ENCODE measurements at regions not wholly inside any gene's neighbourhood (a gene's known extent, or its start where the extent isn't known, plus 50 kb on each side); places are given as distances from the start of the nearest gene placed in this dataset.
"Not testable (repeated sequence)": the region's sequence is repeated elsewhere in the genome, so short reads cannot be mapped to it uniquely, and the experiment has no call there.

DNA sequence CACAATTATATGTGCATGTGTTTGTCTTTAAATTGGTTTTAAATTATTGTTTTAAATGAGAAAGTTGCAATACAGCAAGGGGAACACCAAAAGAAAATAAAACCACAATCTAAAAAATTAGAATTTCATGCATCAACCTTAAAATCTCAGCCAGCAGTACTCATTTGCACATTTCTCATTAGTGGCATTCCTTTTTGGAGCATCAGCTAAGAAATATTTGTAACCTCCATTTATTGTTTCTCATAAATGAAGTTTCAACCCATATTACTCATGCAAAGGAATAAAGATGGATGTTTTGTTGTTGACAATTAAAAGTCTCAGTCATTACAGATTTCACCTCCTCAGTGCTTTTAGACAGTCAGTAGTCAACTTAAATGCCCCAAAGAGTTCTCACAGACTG is 160.1 kb downstream of the TBX15 start:
- H3K27ac Mint-ChIP-seq, result no peak overlapping the region
- H3K36me3 Mint-ChIP-seq (ENCODE audit: low read depth), result no peaks in the 10 kb centered on the region
- no peaks in the 10 kb centered on the region for H3K4me1 Mint-ChIP-seq (ENCODE audit: low read depth)
- no peaks in the 10 kb centered on the region for H3K27me3 Mint-ChIP-seq (ENCODE audit: low read depth)
- intact Hi-C loops (cut with micrococcal nuclease), result no loop called here
- DNase-seq (ENCODE audit: low spot score), result no peak
- H3K9me3 Mint-ChIP-seq, result peaks cover 28% of the 10 kb centered on the region
- H3K4me3 Mint-ChIP-seq (ENCODE audit: low read depth), result no peak overlapping the region

DNA sequence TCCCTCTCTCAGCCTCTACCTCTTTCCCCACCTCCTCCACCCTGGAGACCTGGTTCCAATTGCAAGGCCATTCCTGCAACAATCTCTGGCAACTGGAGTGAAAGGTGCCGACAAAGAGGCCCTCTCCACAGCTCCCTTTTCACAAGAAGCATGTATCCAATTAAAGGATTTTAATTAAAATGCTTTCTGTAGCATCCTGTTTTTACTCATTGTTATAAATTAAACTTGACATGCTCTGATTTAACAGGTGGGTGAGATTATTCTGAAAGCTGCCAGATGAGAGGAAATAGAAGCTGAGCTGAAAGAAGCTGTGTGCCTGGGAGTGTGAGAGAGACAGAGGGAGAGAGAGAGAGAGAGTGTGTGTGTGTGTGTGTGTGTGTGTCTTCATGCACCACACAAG is 160.5 kb downstream of the TBX15 start:
- H3K36me3 Mint-ChIP-seq (ENCODE audit: low read depth), result no peaks in the 10 kb centered on the region
- H3K4me3 Mint-ChIP-seq (ENCODE audit: low read depth), result no peak overlapping the region
- intact Hi-C loops (cut with micrococcal nuclease), result no loop called here

GRCh38 chr1:118827207-118827606 is 160.9 kb downstream of the TBX15 start:
- H3K36me3 Mint-ChIP-seq (ENCODE audit: low read depth), result no peaks in the 10 kb centered on the region

More for the DNA sequence above, 160.5 kb downstream of the TBX15 start:
- no peaks in the 10 kb centered on the region for H3K27me3 Mint-ChIP-seq (ENCODE audit: low read depth)
- DNase-seq (ENCODE audit: low spot score), result no peak
- H3K27ac Mint-ChIP-seq, result no peak overlapping the region
- H3K9me3 Mint-ChIP-seq, result peaks cover 28% of the 10 kb centered on the region
- H3K4me1 Mint-ChIP-seq (ENCODE audit: low read depth), result no peaks in the 10 kb centered on the region

DNA sequence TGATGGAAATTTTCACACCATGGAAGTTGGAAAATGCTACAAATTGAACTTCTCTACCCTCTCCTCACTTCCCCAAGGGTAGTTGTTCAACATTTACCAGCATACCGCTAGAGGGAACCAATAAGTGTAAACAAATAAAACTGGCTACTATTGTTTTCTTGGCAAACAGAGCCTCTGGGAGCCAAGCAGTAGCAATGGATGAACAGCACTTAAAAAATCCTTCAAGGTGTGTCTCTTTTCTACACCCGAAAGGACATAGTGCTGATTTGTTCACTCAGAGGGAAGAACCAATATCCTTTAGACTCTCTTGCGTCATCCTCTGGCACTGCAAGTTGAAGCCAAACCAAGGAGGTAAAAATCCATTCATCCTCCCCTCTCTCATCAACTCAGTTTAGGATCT is 161.5 kb downstream of the TBX15 start:
- DNase-seq (ENCODE audit: low spot score), result no peak
- Mint-ChIP-seq H3K9me3 (peaks cover 28% of the 10 kb centered on the region), H3K4me3 (ENCODE audit: low read depth) (no peak overlapping the region), H3K27me3 (ENCODE audit: low read depth) (no peaks in the 10 kb centered on the region), H3K27ac (no peak overlapping the region), H3K4me1 (ENCODE audit: low read depth) (no peaks in the 10 kb centered on the region), H3K36me3 (ENCODE audit: low read depth) (no peaks in the 10 kb centered on the region)
- intact Hi-C loops (cut with micrococcal nuclease), result no loop called here

More at GRCh38 chr1:118827207-118827606, 160.9 kb downstream of the TBX15 start:
- H3K4me1 Mint-ChIP-seq (ENCODE audit: low read depth), result no peaks in the 10 kb centered on the region
- H3K4me3 Mint-ChIP-seq (ENCODE audit: low read depth), result no peak overlapping the region
- no peak overlapping the region for H3K27ac Mint-ChIP-seq
- no peaks in the 10 kb centered on the region for H3K27me3 Mint-ChIP-seq (ENCODE audit: low read depth)
- DNase-seq (ENCODE audit: low spot score), result no peak
- H3K9me3 Mint-ChIP-seq, result peaks cover 25% of the 10 kb centered on the region
- intact Hi-C loops (cut with micrococcal nuclease), result no loop called here

GRCh38 chr1:118825619-118826018 is 162.5 kb downstream of the TBX15 start:
- H3K36me3 Mint-ChIP-seq (ENCODE audit: low read depth), result no peaks in the 10 kb centered on the region
- no peaks in the 10 kb centered on the region for H3K27me3 Mint-ChIP-seq (ENCODE audit: low read depth)
- peaks cover 23% of the 10 kb centered on the region for H3K9me3 Mint-ChIP-seq
- H3K4me3 Mint-ChIP-seq (ENCODE audit: low read depth), result no peak overlapping the region
- intact Hi-C loops (cut with micrococcal nuclease), result no loop called here
- H3K27ac Mint-ChIP-seq, result no peak overlapping the region
- no peaks in the 10 kb centered on the region for H3K4me1 Mint-ChIP-seq (ENCODE audit: low read depth)
- no peak for DNase-seq (ENCODE audit: low spot score)

GRCh38 chr1:118821801-118822200 is 166.3 kb downstream of the TBX15 start:
- intact Hi-C loops (cut with micrococcal nuclease), result no loop called here
- Mint-ChIP-seq H3K9me3 (peaks cover 13% of the 10 kb centered on the region), H3K27ac (no peak overlapping the region), H3K36me3 (ENCODE audit: low read depth) (no peaks in the 10 kb centered on the region), H3K4me1 (ENCODE audit: low read depth) (no peaks in the 10 kb centered on the region), H3K4me3 (ENCODE audit: low read depth) (no peak overlapping the region), H3K27me3 (ENCODE audit: low read depth) (no peaks in the 10 kb centered on the region)
- DNase-seq (ENCODE audit: low spot score), result no peak

- Mint-ChIP-seq H3K9me3 (peaks cover 13% of the 10 kb centered on the region), H3K36me3 (ENCODE audit: low read depth) (no peaks in the 10 kb centered on the region), H3K4me1 (ENCODE audit: low read depth) (no peaks in the 10 kb centered on the region), H3K27me3 (ENCODE audit: low read depth) (no peaks in the 10 kb centered on the region), H3K4me3 (ENCODE audit: low read depth) (no peak overlapping the region), H3K27ac (no peak overlapping the region)
- DNase-seq (ENCODE audit: low spot score), result no peak
- intact Hi-C loops (cut with micrococcal nuclease), result no loop called here
Observed at GRCh38 chr1:118820864-118821263, 167.3 kb downstream of the TBX15 start.

DNA sequence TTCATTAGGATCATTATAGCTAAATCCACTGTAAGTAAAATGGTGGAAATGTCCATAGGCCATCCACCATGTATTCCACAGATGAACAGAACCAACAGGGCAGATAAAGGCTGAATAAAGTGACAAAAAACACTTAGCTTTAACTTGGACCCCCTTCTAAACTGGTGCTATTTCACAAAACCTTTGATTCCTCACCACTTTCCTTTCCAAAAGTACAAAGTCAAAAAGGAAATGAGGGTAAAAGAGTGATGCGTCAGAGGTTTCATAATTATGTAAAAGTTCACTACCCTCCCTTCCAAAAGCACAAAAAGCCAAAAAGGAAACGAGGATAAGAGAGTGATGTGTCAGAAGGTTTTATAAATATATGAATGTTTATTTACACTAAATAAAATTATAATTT is 172.2 kb downstream of the TBX15 start:
- intact Hi-C loops (cut with micrococcal nuclease), result no loop called here
- Mint-ChIP-seq H3K4me1 (ENCODE audit: low read depth) (no peaks in the 10 kb centered on the region), H3K9me3 (peaks cover 4% of the 10 kb centered on the region), H3K27ac (no peak overlapping the region), H3K36me3 (ENCODE audit: low read depth) (no peaks in the 10 kb centered on the region), H3K4me3 (ENCODE audit: low read depth) (no peak overlapping the region), H3K27me3 (ENCODE audit: low read depth) (no peaks in the 10 kb centered on the region)
- no peak for DNase-seq (ENCODE audit: low spot score)

DNA sequence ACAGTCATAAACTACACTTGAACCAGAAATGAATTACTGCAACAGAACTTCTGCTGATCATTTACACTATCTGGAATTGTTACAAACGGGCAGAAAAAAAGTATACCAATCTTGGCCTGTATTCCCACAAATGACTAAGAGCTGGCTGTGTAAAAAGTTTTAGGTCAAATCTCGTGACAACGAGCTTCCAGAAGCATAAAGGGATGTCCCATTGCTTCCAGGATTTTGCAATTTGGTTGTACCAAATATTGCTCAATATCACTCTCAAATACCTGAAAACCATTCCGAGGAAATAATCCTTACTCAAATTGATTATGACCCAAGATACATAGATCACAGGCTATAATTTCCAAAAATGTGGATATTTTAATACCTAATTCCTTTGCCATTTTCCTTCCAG is 175.6 kb downstream of the TBX15 start:
- intact Hi-C loops (cut with micrococcal nuclease), result no loop called here
- Mint-ChIP-seq H3K4me1 (ENCODE audit: low read depth) (no peaks in the 10 kb centered on the region), H3K27ac (no peak overlapping the region), H3K27me3 (ENCODE audit: low read depth) (no peaks in the 10 kb centered on the region), H3K9me3 (peaks cover 8% of the 10 kb centered on the region), H3K4me3 (ENCODE audit: low read depth) (no peak overlapping the region), H3K36me3 (ENCODE audit: low read depth) (no peaks in the 10 kb centered on the region)
- DNase-seq (ENCODE audit: low spot score), result no peak

DNA sequence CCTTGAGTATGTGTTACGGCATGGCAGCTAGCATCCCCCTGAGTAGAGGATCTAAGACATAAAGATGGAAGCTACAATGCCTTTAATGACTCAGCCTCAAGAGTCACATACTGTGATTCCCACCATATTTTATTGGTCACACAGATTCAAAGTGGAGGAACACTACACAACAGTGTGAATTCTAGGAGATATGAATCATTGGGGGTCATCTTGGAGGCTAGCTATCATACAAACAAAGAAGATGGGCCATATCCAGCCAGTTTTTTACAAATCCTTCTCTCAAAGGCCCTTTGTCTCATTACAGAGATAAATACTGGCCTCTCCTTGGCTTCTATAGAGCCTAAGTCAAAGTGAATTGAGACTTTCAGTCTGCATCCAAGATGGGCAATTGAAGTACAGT is 177.0 kb downstream of the TBX15 start:
- peaks cover 8% of the 10 kb centered on the region for H3K9me3 Mint-ChIP-seq
- DNase-seq (ENCODE audit: low spot score), result no peak
- no peaks in the 10 kb centered on the region for H3K36me3 Mint-ChIP-seq (ENCODE audit: low read depth)
- intact Hi-C loops (cut with micrococcal nuclease), result no loop called here
- no peaks in the 10 kb centered on the region for H3K27me3 Mint-ChIP-seq (ENCODE audit: low read depth)
- no peak overlapping the region for H3K27ac Mint-ChIP-seq
- H3K4me3 Mint-ChIP-seq (ENCODE audit: low read depth), result no peak overlapping the region
- no peaks in the 10 kb centered on the region for H3K4me1 Mint-ChIP-seq (ENCODE audit: low read depth)

- no peaks in the 10 kb centered on the region for H3K27me3 Mint-ChIP-seq (ENCODE audit: low read depth)
Observed at GRCh38 chr1:118809586-118809985, 178.6 kb downstream of the TBX15 start.

GRCh38 chr1:118803128-118803527 is 185.0 kb downstream of the TBX15 start:
- H3K9me3 Mint-ChIP-seq; DNase-seq (ENCODE audit: low spot score); H3K4me3 Mint-ChIP-seq (ENCODE audit: low read depth); H3K27me3 Mint-ChIP-seq (ENCODE audit: low read depth); H3K36me3 Mint-ChIP-seq (ENCODE audit: low read depth); H3K4me1 Mint-ChIP-seq (ENCODE audit: low read depth); intact Hi-C loops (cut with micrococcal nuclease); H3K27ac Mint-ChIP-seq: not testable (repeated sequence)

More at GRCh38 chr1:118809586-118809985, 178.6 kb downstream of the TBX15 start:
- H3K36me3 Mint-ChIP-seq (ENCODE audit: low read depth), result no peaks in the 10 kb centered on the region
- H3K4me3 Mint-ChIP-seq (ENCODE audit: low read depth), result no peak overlapping the region
- intact Hi-C loops (cut with micrococcal nuclease), result no loop called here
- DNase-seq (ENCODE audit: low spot score), result no peak
- H3K9me3 Mint-ChIP-seq, result peaks cover 8% of the 10 kb centered on the region
- H3K27ac Mint-ChIP-seq, result no peak overlapping the region
- no peaks in the 10 kb centered on the region for H3K4me1 Mint-ChIP-seq (ENCODE audit: low read depth)

DNA sequence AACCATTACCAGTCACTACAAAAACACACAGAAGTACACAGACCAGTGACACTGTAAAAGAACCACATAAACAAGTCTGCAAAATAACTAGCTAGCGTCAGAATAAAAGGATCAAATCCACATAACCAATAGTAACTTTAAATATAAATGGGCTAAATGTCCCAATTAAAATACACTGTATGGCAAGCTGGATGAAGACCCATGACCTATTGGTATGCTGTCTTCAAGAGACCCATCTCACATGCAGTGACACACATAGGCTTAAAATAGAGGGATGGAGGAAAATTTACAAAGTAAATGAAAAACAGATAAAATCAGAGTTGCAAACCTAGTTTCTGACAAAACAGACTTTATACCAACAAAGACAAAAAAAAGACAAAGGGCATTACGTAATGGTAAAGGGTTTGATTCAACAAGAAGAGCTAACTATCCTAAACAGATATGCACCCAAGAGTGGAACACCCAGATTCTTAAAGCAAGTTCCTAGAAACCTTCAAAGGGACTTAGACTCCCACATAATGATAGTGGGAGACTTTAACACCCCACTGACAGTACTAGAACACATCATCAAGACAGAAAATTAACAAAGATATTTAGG is 196.9 kb downstream of the TBX15 start:
- peaks cover 30% of the 10 kb centered on the region for H3K9me3 Mint-ChIP-seq
- no peaks in the 10 kb centered on the region for H3K4me1 Mint-ChIP-seq (ENCODE audit: low read depth)
- no peak overlapping the region for H3K27ac Mint-ChIP-seq
- no peak overlapping the region for H3K4me3 Mint-ChIP-seq (ENCODE audit: low read depth)
- H3K36me3 Mint-ChIP-seq (ENCODE audit: low read depth), result no peaks in the 10 kb centered on the region
- no peaks in the 10 kb centered on the region for H3K27me3 Mint-ChIP-seq (ENCODE audit: low read depth)
- DNase-seq (ENCODE audit: low spot score), result no peak
- intact Hi-C loops (cut with micrococcal nuclease), result no loop called here

GRCh38 chr1:118788463-118788862 is 199.7 kb downstream of the TBX15 start:
- Mint-ChIP-seq H3K27me3 (ENCODE audit: low read depth) (no peaks in the 10 kb centered on the region), H3K4me1 (ENCODE audit: low read depth) (no peaks in the 10 kb centered on the region), H3K27ac (no peak overlapping the region), H3K9me3 (peaks cover 34% of the 10 kb centered on the region), H3K4me3 (ENCODE audit: low read depth) (no peak overlapping the region), H3K36me3 (ENCODE audit: low read depth) (no peaks in the 10 kb centered on the region)
- DNase-seq (ENCODE audit: low spot score), result no peak
- intact Hi-C loops (cut with micrococcal nuclease), result no loop called here
